ENCODE measurements at regions not wholly inside any gene's neighbourhood (a gene's known extent, or its start where the extent isn't known, plus 50 kb on each side); places are given as distances from the start of the nearest gene placed in this dataset.

- H3K9me3 ChIP-seq (replicated peaks in 1 of 2; ENCODE audit: control insufficient read depth in 1 of 2, insufficient read depth in 1 of 2, low read length in 2 of 2) = no peaks in the 10 kb centered on the region
- WGBS (ENCODE audit: insufficient coverage) = 96% methylated on average over 8 of the region's 9 CpGs
- no peak overlapping the region for H3K4me3 ChIP-seq (replicated peaks in 1 of 3; ENCODE audit: low read depth in 2 of 3, low read length in 3 of 3)
- H3K36me3 ChIP-seq (replicated peaks in 1 of 2; ENCODE audit: control insufficient read depth in 1 of 2, insufficient read depth in 2 of 2, low read length in 2 of 2) = no peaks in the 10 kb centered on the region
- Mint-ChIP-seq H3K27ac (no peak overlapping the region), H3K4me1 (no peaks in the 10 kb centered on the region), H3K4me3 (no peak overlapping the region), H3K36me3 (no peaks in the 10 kb centered on the region), H3K9me3 (no peaks in the 10 kb centered on the region), H3K27me3 (ENCODE audit: low read depth in 3 of 3) (peaks cover 0 to 12% (median 9%) of the 10 kb centered on the region in 3 donors)
- intact Hi-C loops (cut with micrococcal nuclease) = no loop called here
- no peaks in the 10 kb centered on the region for H3K79me2 ChIP-seq (ENCODE audit: insufficient read depth, low read length)
- no peak overlapping the region for H3K27ac ChIP-seq (ENCODE audit: low read depth in 1 of 2, low read length in 2 of 2)
- H3K9ac ChIP-seq (ENCODE audit: insufficient read depth, low read length, poor library complexity, severe bottlenecking) = no peak overlapping the region
- H3K4me1 ChIP-seq (ENCODE audit: control insufficient read depth in 1 of 2, insufficient read depth in 2 of 2, low read length in 2 of 2) = no peaks in the 10 kb centered on the region
- no peak overlapping the region for H2AFZ ChIP-seq (ENCODE audit: insufficient read depth, low read depth, low read length, poor library complexity, severe bottlenecking)
- TF ChIP-seq CTCF (IDR thresholded peaks at IDR 0.05) = no peak
- DNase-seq = no peak
- H3K4me2 ChIP-seq (replicated peaks; ENCODE audit: extremely low read depth, low read length, poor library complexity, severe bottlenecking) = no peak overlapping the region
- H3K27me3 ChIP-seq (ENCODE audit: control insufficient read depth in 2 of 2, insufficient read depth in 2 of 2, low read length in 2 of 2) = no peaks in the 10 kb centered on the region
- H4K20me1 ChIP-seq (ENCODE audit: insufficient read depth, low read length) = no peaks in the 10 kb centered on the region
Measured at GRCh38 chr21:35323947-35324346, 274.8 kb upstream of the RUNX1 start.

- no peaks in the 10 kb centered on the region for H3K4me1 Mint-ChIP-seq
- peaks cover 0 to 11% (median 9%) of the 10 kb centered on the region in 3 donors for H3K27me3 Mint-ChIP-seq (ENCODE audit: low read depth in 3 of 3)
- no peak for DNase-seq
- no peaks in the 10 kb centered on the region for H4K20me1 ChIP-seq (ENCODE audit: insufficient read depth, low read length)
- H3K9me3 ChIP-seq (replicated peaks in 1 of 2; ENCODE audit: control insufficient read depth in 1 of 2, insufficient read depth in 1 of 2, low read length in 2 of 2) = no peaks in the 10 kb centered on the region
- H3K79me2 ChIP-seq (ENCODE audit: insufficient read depth, low read length) = no peaks in the 10 kb centered on the region
- 97% methylated on average over 3 of the region's 8 CpGs for WGBS (ENCODE audit: insufficient coverage)
- intact Hi-C loops (cut with micrococcal nuclease) = no loop called here
- no peak overlapping the region for H3K4me3 Mint-ChIP-seq
- H3K9ac ChIP-seq (ENCODE audit: insufficient read depth, low read length, poor library complexity, severe bottlenecking) = no peak overlapping the region
- H3K4me2 ChIP-seq (replicated peaks; ENCODE audit: extremely low read depth, low read length, poor library complexity, severe bottlenecking) = no peak overlapping the region
- H3K4me3 ChIP-seq (replicated peaks in 1 of 3; ENCODE audit: low read depth in 2 of 3, low read length in 3 of 3) = no peak overlapping the region
- no peak overlapping the region for H3K27ac Mint-ChIP-seq
- H3K36me3 ChIP-seq (replicated peaks in 1 of 2; ENCODE audit: control insufficient read depth in 1 of 2, insufficient read depth in 2 of 2, low read length in 2 of 2) = no peaks in the 10 kb centered on the region
- H3K9me3 Mint-ChIP-seq = no peaks in the 10 kb centered on the region
- H2AFZ ChIP-seq (ENCODE audit: insufficient read depth, low read depth, low read length, poor library complexity, severe bottlenecking) = no peak overlapping the region
- no peaks in the 10 kb centered on the region for H3K27me3 ChIP-seq (ENCODE audit: control insufficient read depth in 2 of 2, insufficient read depth in 2 of 2, low read length in 2 of 2)
- no peak for TF ChIP-seq CTCF (IDR thresholded peaks at IDR 0.05)
- no peaks in the 10 kb centered on the region for H3K36me3 Mint-ChIP-seq
- no peaks in the 10 kb centered on the region for H3K4me1 ChIP-seq (ENCODE audit: control insufficient read depth in 1 of 2, insufficient read depth in 2 of 2, low read length in 2 of 2)
- no peak overlapping the region for H3K27ac ChIP-seq (ENCODE audit: low read depth in 1 of 2, low read length in 2 of 2)
Measured at GRCh38 chr21:35321322-35322200, 272.5 kb upstream of the RUNX1 start.

Measured in CD14-positive monocyte (primary cell).